Spleen (tissue), 7 donors: ENCODE measurements at regions not wholly inside any gene's neighbourhood (a gene's known extent, or its start where the extent isn't known, plus 50 kb on each side); places are given as distances from the start of the nearest gene placed in this dataset.

Source experiments
- POLR2AphosphoS5 ChIP-seq, 3 donors: sonication (generic); formaldehyde crosslinking; IDR thresholded peaks; one replicate each; pipeline ENCODE4 v1.5.1; 2017; ENCODE audit warnings: antibody characterized with exemption in 3 of 3
- TF ChIP-seq, protein P1 (sequence below), 11 experiments: fragments of 200-600 bp in 7 of 11; fragments of 450-650 bp in 4 of 11; sonication (generic) in 4 of 11; IDR thresholded peaks in 8 of 11; conservative IDR thresholded peaks in 3 of 11; 1 replicate in 7 of 11; 2 replicates in 4 of 11; pipeline versions ENCODE4 v1.4.0 to v1.8.0; 2016 to 2021; ENCODE audit warnings: antibody characterized with exemption in 11 of 11, inconsistent platforms in 4 of 11, mild to moderate bottlenecking in 1 of 11
- donor health status: DM: no; HTN: no; CAD: no; lungs with moderate emphysema.
- donor health status: DM: no; HTN: no; CAD: no.
- donor health status: DM: no; HTN: no; CAD: no.

DNA sequence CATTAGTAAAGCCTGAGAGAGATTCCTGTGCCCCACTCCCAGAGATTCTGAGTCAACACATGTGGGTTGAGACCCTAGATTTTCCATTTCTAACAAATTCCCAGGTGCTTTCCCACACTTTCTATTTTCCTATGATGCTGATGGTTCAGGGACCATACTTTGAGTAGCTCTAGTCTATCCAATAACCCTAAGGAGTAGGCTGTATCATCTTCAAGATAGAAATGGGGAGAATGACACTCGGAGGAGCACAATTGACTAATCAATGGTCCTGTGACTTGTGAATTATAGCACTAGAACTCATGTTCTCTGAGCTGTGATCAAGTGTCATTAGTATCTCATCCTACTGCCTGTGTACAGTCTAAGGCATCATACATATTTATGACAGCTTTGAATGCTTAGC, 232.9 kb upstream of the B3GALT2 start:
- no peak for TF ChIP-seq POLR2AphosphoS5 (IDR thresholded peaks at IDR 0.05)
- TF ChIP-seq, protein P1, sequence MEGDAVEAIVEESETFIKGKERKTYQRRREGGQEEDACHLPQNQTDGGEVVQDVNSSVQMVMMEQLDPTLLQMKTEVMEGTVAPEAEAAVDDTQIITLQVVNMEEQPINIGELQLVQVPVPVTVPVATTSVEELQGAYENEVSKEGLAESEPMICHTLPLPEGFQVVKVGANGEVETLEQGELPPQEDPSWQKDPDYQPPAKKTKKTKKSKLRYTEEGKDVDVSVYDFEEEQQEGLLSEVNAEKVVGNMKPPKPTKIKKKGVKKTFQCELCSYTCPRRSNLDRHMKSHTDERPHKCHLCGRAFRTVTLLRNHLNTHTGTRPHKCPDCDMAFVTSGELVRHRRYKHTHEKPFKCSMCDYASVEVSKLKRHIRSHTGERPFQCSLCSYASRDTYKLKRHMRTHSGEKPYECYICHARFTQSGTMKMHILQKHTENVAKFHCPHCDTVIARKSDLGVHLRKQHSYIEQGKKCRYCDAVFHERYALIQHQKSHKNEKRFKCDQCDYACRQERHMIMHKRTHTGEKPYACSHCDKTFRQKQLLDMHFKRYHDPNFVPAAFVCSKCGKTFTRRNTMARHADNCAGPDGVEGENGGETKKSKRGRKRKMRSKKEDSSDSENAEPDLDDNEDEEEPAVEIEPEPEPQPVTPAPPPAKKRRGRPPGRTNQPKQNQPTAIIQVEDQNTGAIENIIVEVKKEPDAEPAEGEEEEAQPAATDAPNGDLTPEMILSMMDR (IDR thresholded peaks at IDR 0.05 in 8 of 11, conservative IDR thresholded peaks at IDR 0.05 in 3 of 11), result no peak
